ENCODE measurements at regions not wholly inside any gene's neighbourhood (a gene's known extent, or its start where the extent isn't known, plus 50 kb on each side); places are given as distances from the start of the nearest gene placed in this dataset.
"Not testable (repeated sequence)": the region's sequence is repeated elsewhere in the genome, so short reads cannot be mapped to it uniquely, and the experiment has no call there.

DNA sequence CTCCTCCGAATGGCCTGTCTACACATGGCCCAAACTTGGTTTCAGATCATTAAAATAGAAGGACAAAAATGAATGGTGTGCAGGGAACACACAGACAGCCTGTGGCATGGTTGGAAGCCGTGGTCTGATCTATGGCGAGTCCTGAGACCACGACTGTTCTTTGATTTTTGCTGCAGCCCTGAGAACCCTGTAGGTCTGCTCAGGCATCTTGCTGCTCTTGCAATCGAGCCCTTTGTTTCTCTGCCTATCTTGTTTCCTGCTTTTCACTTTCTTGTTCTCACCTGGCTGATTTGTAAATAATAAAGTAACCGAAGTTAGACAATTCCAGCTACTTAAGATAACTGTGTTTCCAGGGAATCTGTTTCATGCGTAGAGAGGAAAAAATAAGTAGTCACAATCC lies 54.1 kb upstream of the NBPF9 start:
- peak in 1 of 2 donors; percentile 11 for DNase-seq

GRCh38 chr1:149158308-149158707 lies 55.0 kb upstream of the NBPF9 start:
- not testable (repeated sequence) for DNase-seq

- not testable (repeated sequence) for DNase-seq
Measured at GRCh38 chr1:149163063-149163444, 59.7 kb upstream of the NBPF9 start.

DNA sequence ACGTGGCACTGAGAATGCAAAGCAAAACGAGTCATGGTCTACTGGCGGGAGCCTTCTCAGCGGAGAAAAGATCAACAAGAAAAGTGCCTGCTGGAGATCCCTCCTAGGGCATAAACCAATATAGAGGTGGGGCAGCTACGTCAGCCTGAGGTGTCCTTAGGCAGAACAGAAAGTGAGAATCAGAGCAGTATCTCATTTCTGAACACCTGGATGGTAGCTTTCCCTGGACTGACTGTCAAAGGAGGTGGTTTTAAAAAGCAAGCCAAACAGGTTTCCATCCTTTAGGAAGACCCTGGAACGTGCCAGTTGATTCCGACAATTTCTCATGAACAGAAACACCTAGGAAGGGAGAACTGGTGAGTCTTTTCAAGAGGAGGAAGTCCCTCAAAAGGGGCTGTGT lies 71.4 kb upstream of the NBPF9 start:
- peak; percentile 57 to 71 for DNase-seq

GRCh38 chr1:149175812-149176211 lies 72.5 kb upstream of the NBPF9 start:
- peak; percentile 11 to 54 for DNase-seq

DNA sequence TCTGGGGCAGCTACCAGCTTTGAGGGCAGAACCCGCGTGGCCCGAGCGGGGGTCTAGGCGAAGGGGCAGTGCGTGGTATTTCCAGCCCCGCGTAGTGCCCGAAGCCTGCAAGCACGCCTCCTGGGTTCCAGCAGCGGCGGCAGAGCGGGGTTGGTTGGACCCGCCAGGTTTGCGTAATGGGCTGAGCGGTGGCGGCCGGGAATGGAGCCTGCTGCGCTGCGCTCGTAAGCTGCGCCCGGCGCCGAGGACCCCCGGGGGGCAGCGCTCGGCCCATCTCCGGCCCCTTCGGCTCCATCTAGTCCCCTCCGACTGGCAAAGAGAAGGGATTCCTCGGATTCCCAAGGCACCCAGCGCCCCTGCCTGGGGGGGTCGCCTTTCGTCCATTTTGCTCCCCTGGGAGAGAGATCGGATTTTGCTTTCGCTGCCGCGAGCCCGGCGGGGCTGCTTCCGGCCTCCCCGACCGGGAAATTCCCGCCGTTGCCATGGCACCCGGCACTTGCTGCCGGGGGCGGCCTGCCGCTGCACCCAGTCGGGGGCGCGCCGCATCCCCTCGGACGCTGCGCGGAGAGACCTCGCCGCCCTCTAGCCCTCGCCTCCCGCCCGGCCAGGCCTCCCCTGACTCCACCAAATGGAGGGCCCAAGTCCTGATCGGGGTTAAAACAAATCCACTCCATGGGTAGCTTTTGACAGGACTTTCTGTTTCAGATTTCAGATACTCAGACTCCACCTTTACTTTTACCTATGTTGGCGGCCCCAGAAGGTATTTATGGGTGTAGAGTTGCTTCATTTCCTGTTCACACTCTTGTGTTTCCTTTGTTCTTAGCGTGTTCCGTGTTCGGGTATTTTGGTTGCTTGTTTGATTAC lies 73.3 kb upstream of the NBPF9 start:
- peak; percentile 79 to 80 for DNase-seq

- not testable (repeated sequence) for DNase-seq
Measured at GRCh38 chr1:149190742-149191141, 87.4 kb upstream of the NBPF9 start.

DNA sequence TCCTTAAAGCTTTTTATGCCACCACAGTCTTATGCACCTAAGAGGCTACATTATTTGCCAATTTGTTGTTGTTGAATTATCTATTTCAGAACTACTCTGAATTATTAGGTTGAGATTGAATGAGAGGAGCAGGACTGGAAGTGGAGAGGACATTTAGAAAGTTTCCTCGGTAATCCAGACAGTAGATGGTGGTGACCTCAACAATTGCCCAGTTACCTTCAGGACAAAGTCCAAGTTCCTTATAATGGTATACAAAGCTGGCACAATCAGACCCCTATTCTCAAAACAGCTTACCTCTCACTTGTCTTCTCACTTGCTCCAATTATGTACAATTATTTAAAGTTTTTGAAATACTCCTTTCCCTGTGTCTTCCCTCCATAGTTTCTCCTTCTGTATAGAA lies 93.3 kb upstream of the NBPF9 start:
- DNase-seq, result not testable (repeated sequence)

DNA sequence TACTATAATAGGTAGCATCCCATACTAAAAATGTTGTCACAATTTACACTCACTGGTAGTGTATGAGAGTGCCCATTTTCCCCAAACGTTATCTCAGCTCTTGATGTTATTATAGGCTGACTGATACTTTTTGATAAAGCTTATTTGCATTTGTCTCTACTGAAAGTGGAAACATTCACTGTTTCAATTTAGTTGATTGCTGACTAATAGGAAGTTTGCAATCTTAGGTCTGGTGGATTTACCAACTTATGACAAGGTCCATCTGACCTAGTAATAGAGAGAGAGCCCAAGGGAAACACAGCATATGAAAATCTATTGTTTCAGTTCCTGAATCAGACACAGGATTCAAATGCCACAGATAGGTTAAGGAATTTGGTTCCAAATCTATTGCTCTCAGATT lies 97.2 kb upstream of the NBPF9 start:
- not testable (repeated sequence) for DNase-seq

GRCh38 chr1:149202283-149202682 lies 98.9 kb upstream of the NBPF9 start:
- DNase-seq, result not testable (repeated sequence)

DNA sequence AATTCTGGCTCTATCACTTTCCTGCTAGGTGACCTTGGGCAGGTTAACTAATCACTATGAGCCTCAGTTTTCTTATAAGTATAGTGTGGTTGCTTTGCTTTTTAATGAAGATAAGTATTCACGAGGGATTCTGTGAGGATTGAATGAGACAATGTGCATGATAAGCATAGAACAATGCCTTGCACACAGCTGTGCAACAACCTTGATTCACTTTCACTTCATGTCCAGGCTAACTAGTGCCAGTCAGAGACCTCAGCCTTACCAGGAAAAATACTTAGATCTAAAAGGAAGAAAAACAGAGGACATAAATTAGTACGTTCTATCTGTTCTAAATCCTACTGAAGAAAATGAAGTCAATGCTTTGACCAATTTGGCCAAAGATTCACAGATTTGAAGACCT lies 101.0 kb upstream of the NBPF9 start:
- not testable (repeated sequence) for DNase-seq

DNA sequence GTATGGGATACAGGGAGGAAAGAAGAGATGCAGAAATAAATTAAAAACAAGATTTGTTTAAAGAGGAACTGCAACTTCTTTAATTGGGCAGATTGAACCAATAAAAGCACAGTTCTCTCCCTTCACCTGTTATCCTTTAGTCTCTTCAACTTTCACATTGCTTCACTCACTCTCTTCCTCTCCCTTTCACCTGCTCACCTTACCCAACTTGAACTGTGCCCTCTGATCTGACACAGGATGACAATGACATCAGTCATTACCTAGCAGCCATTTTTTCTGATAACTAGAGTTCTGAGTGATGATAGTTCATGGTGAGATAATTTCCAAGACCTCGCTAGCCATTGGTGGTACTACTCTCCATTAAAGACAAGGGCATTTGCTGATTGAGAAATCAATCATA lies 105.5 kb upstream of the NBPF9 start:
- DNase-seq, result not testable (repeated sequence)

DNA sequence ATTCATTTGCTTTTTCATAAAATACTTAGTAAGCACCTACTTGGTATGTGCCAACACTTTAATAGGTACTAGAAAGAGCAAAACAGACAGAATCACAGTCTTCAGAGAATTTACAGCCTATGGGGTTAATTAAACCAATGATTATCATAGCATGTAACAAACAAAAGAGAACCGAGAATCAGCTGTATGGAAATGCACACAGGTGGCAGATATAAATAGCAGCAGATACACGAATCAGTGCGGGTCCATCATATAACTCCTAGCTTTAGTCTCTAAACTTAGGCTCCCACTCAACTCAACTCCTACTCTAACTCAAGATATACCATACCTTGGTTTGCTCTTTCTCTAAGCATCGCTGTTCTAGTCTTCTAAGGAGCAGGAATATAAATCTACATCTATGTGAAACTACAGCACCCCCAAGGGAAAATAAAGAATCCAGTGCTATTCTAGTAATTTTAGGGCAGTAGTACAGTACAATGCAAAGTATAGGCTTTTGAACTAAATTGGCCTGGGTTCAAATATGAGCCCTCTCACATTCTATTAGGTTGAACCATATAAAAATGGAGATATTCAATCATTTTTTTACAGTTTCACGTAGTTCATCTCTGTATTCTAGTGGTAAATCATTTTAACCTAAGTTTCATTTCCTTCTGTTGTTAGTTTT lies 108.5 kb upstream of the NBPF9 start:
- DNase-seq, result not testable (repeated sequence)

- DNase-seq, result not testable (repeated sequence)
Measured at GRCh38 chr1:149212946-149213345, 109.6 kb upstream of the NBPF9 start.

- not testable (repeated sequence) for DNase-seq
Measured at GRCh38 chr1:149213673-149214072, 110.3 kb upstream of the NBPF9 start.

DNA sequence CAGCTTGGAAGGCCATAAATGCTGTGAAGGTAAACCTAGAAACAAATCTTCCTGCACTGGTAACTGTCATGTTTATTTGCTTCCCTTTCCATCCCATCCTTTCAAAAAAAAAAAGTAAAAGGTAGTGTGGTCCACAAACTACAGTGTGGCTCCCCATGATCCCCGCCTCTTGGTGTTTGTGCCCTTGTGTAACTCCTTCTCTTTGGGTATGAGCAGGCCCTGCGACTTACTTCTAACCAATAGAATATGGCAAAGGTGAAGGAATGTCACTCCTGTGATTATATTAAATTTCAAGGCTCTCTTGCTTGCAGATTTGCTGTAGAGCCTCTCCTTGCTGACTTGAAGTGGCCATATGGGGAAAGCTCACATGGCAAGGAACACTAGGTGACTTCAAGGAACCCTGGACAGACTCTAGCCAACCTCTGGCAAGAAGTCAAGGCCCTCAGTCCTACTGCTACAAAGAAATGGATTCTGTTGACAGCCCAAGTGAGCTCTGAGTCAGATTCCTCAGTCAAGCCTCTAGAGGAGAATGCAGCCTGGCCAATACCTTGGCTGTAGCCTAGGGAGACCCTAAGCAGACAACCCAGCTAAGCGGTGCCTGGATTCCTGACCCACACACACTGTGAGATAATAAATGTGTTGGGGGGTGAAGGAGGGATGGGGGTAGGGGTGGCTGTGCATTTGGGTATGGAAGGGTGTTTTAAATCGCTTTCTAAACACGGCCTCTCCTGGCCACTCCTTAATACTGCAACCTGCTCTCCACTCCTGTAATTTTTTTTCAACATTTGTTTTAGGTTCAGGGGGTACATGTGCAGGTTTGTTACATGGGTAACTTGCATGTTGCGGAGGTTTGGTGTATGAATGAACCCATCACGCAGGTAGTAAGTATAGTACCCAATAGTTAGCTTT lies 115.0 kb upstream of the NBPF9 start:
- not testable (repeated sequence) for DNase-seq

DNA sequence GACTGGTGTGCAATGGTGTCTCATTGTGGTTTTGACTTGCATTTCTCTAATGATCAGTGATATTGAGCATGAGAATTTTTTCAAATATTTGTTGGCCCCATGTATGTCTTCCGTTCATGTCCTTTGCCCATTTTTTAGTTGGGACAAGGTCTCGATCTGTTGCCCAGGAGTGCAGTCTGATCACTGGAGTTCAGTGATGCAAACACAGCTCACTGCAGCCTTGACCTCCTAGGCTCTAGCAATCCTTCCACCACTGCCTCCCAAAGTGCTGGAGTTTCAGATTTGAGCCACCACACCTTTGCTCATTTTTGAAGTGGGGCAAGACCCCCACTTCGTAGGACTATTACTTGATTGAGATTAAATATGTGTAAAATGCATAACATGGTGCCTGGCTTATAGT lies 116.2 kb upstream of the NBPF9 start:
- not testable (repeated sequence) for DNase-seq

DNA sequence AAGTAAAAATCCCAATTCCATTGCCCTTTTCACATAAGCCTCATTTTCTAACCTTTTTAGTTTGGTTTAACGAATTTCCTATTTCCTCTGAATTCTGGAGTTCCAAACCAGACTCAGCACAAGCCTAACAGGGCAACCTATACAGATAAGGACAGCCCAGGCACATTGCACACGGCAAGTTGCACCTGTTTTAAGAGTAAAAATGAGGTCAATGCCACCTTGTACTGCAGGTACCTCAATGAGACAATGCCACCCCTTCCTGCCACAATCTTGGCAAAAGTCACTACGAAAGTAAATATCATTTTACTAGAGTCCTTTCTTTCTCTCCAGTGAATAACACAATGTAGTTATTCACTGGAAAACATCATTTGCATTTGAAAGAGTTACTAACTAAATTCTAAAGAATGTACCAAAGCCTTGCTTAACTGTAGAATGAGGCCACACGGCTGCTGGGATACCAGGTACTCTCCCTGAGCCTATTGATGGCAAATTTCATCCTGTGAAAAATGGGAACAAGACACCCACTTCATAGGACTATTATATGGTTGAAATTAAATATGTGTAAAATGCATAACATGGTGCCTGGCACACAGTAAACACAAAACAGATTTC lies 117.2 kb upstream of the NBPF9 start:
- DNase-seq, result not testable (repeated sequence)

DNA sequence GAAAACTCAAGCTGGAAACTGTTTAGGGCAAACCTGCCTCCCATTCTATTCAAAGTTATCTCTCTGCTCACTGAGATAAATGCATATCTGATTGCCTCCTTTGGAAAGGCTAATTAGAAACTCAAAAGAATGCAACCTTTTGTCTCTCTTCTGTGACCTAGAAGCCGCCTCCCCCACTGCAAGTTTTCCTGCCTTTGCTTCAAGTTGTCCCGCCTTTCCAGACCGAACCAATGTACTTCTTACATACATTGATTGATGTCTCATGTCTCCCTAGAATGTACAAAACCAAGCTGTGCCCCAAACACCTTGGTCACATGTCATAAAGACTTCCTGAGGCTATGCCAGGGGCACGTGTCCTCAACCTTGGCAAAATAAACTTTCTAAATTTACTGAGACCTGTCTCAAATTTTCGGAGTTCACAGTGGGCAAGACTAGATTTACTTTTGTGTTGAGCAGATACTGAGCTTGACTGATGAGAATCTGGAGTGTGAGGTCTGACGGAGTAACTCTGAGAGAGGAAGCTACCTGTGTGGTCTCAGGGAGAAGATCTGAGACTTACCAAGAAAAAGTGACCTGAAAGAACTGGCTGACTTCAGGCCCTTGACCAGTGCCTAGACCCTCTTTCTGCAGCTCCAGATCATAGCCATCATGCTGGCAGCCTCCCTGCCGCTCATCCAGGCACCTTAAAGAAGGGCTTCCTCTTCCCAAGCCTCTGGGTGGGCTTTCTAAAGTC lies 124.7 kb upstream of the NBPF9 start:
- DNase-seq, result not testable (repeated sequence)

GRCh38 chr1:149228672-149229585 lies 125.6 kb upstream of the NBPF9 start:
- not testable (repeated sequence) for DNase-seq

- DNase-seq, result not testable (repeated sequence)
Measured at GRCh38 chr1:149229813-149230212, 126.5 kb upstream of the NBPF9 start.
